ENCODE measurements at regions not wholly inside any gene's neighbourhood (a gene's known extent, or its start where the extent isn't known, plus 50 kb on each side); places are given as distances from the start of the nearest gene placed in this dataset.

GRCh38 chr1:50358962-50359361, 64.3 kb downstream of the DMRTA2 start:
- no peak for DNase-seq (ENCODE audit: low spot score)

GRCh38 chr1:50357186-50357585, 66.1 kb downstream of the DMRTA2 start:
- no peak for DNase-seq (ENCODE audit: low spot score)

- no peak for DNase-seq (ENCODE audit: low spot score)
Measured at GRCh38 chr1:50354813-50355212, 68.4 kb downstream of the DMRTA2 start.

- no peak for DNase-seq (ENCODE audit: low spot score)
Measured at GRCh38 chr1:50352428-50352827, 70.8 kb downstream of the DMRTA2 start.

- no peak for DNase-seq (ENCODE audit: low spot score)
Measured at GRCh38 chr1:50350868-50351267, 72.4 kb downstream of the DMRTA2 start.

GRCh38 chr1:50350421-50350820, 72.8 kb downstream of the DMRTA2 start:
- no peak for DNase-seq (ENCODE audit: low spot score)

- DNase-seq (ENCODE audit: low spot score) = no peak
Measured at GRCh38 chr1:50349242-50349565, 74.0 kb downstream of the DMRTA2 start.

- peak; percentile 60 for DNase-seq (ENCODE audit: low spot score)
Measured at GRCh38 chr1:50348449-50349241, 74.6 kb downstream of the DMRTA2 start.

- DNase-seq (ENCODE audit: low spot score) = no peak
Measured at GRCh38 chr1:50347933-50348332, 75.3 kb downstream of the DMRTA2 start.

- no peak for DNase-seq (ENCODE audit: low spot score)
Measured at GRCh38 chr1:50346621-50347020, 76.6 kb downstream of the DMRTA2 start.

- no peak for DNase-seq (ENCODE audit: low spot score)
Measured at GRCh38 chr1:50343323-50343722, 79.9 kb downstream of the DMRTA2 start.

- DNase-seq (ENCODE audit: low spot score) = no peak
Measured at GRCh38 chr1:50342525-50342924, 80.7 kb downstream of the DMRTA2 start.

GRCh38 chr1:50335036-50335435, 88.2 kb downstream of the DMRTA2 start:
- DNase-seq (ENCODE audit: low spot score) = no peak

GRCh38 chr1:50333595-50333974, 89.7 kb downstream of the DMRTA2 start:
- peak; percentile 79 for DNase-seq (ENCODE audit: low spot score)

- DNase-seq (ENCODE audit: low spot score) = peak; percentile 73
Measured at GRCh38 chr1:50332941-50333594, 90.2 kb downstream of the DMRTA2 start.

GRCh38 chr1:50329332-50329932, 93.8 kb downstream of the DMRTA2 start:
- no peak for DNase-seq (ENCODE audit: low spot score)

GRCh38 chr1:50328552-50328951, 94.7 kb downstream of the DMRTA2 start:
- DNase-seq (ENCODE audit: low spot score) = no peak

GRCh38 chr1:50326026-50326425, 97.2 kb downstream of the DMRTA2 start:
- DNase-seq (ENCODE audit: low spot score) = no peak

- DNase-seq (ENCODE audit: low spot score) = no peak
Measured at GRCh38 chr1:50322579-50322978, 100.7 kb downstream of the DMRTA2 start.

GRCh38 chr1:50318428-50318827, 104.8 kb downstream of the DMRTA2 start:
- no peak for DNase-seq (ENCODE audit: low spot score)

GRCh38 chr1:50308878-50309277, 114.4 kb downstream of the DMRTA2 start:
- DNase-seq (ENCODE audit: low spot score) = peak; percentile 10

GRCh38 chr1:50305808-50306207, 117.4 kb downstream of the DMRTA2 start:
- DNase-seq (ENCODE audit: low spot score) = no peak

- DNase-seq (ENCODE audit: low spot score) = no peak
Measured at GRCh38 chr1:50300297-50300696, 122.9 kb downstream of the DMRTA2 start.

Measured in germinal center (tissue), 1 donor.